K562 (cell line): ENCODE measurements at regions not wholly inside any gene's neighbourhood (a gene's known extent, or its start where the extent isn't known, plus 50 kb on each side); places are given as distances from the start of the nearest gene placed in this dataset.

Source experiments
- CREM ChIP-seq: IDR thresholded peaks from 2 replicates; pipeline ENCODE4 v1.6.1; 2014; ENCODE audit warnings: antibody characterized with exemption, low read depth
- CTCF ChIP-seq, 3 experiments: IDR thresholded peaks in 2 of 3; conservative IDR thresholded peaks in 1 of 3; 2 replicates each; pipeline ENCODE4 v1.5.1; 2011 to 2012; ENCODE audit warnings: low read length in 3 of 3, mild to moderate bottlenecking in 3 of 3, control low read depth in 2 of 3, improper control_type of control experiment in 1 of 3, inconsistent platforms in 1 of 3, low read depth in 1 of 3, mixed read lengths in 1 of 3, moderate library complexity in 1 of 3; ENCODE audit not compliant: insufficient read depth in 2 of 3
- ETV6 ChIP-seq, 3 experiments: fragments of 150-350 bp in 1 of 3; sonication (generic) in 1 of 3; formaldehyde crosslinking in 1 of 3; IDR thresholded peaks; 2 replicates each; pipeline versions ENCODE4 v1.6.1 to v1.8.0; 2014 to 2022; ENCODE audit warnings: borderline replicate concordance in 2 of 3, low read depth in 2 of 3, antibody characterized with exemption in 1 of 3, low read length in 1 of 3, mild to moderate bottlenecking in 1 of 3, missing genetic modification reagents in 1 of 3
- EZH2 ChIP-seq: IDR thresholded peaks from 2 replicates; pipeline ENCODE4 v1.6.1; 2012; ENCODE audit warnings: low read depth, mild to moderate bottlenecking, inconsistent platforms, low read length, borderline replicate concordance
- GMEB1 ChIP-seq: fragments of 250-450 bp; sonication (Bioruptor Pico); IDR thresholded peaks from 2 replicates; pipeline ENCODE4 v1.4.0; 2020; ENCODE audit warnings: mild to moderate bottlenecking
- HEY1 ChIP-seq: fragments of 250-450 bp; sonication (Bioruptor Pico); IDR thresholded peaks from 2 replicates; pipeline ENCODE4 v1.5.0; 2020; ENCODE audit warnings: mild to moderate bottlenecking, moderate library complexity, borderline replicate concordance
- POLR2A ChIP-seq: fragments of 450-650 bp; conservative IDR thresholded peaks from 2 replicates; pipeline ENCODE4 v1.6.1; 2016
- REST ChIP-seq, 2 experiments: fragments of 450-650 bp; formaldehyde crosslinking in 1 of 2; IDR thresholded peaks; 2 replicates each; pipeline versions ENCODE4 v1.4.0 to v1.6.1; 2014 to 2020; ENCODE audit warnings: mild to moderate bottlenecking in 2 of 2, borderline replicate concordance in 1 of 2, low read depth in 1 of 2
- SRF ChIP-seq, 2 experiments: fragments of 250-450, 450-650 bp in 1 of 2; sonication (Bioruptor Pico) in 1 of 2; sonication (generic) in 1 of 2; formaldehyde crosslinking; IDR thresholded peaks; 2 replicates each; pipeline versions ENCODE4 v1.5.0 to v1.5.1; 2020 to 2022; ENCODE audit warnings: mild to moderate bottlenecking in 1 of 2, missing genetic modification reagents in 1 of 2
- ZC3H4 ChIP-seq: sonication (generic); formaldehyde crosslinking; IDR thresholded peaks from 2 replicates; pipeline ENCODE4 v1.9.0; 2021; ENCODE audit warnings: missing genetic modification reagents, borderline replicate concordance

GRCh38 chr4:125714845-125715244, 400.1 kb downstream of the FAT4 start:
- TF ChIP-seq CTCF (IDR thresholded peaks at IDR 0.05 in 2 of 3, conservative IDR thresholded peaks at IDR 0.05 in 1 of 3; ENCODE audit: insufficient read depth in 2 of 3, low read depth in 1 of 3, low read length in 3 of 3), result no peak
- no peak for TF ChIP-seq EZH2
- TF ChIP-seq GMEB1, result no peak
- no peak for TF ChIP-seq REST (IDR thresholded peaks at IDR 0.05; ENCODE audit: borderline replicate concordance)
- TF ChIP-seq REST (CRISPR knock-in tag; IDR thresholded peaks at IDR 0.05; ENCODE audit: low read depth), result no peak
- TF ChIP-seq ETV6 (IDR thresholded peaks at IDR 0.05; ENCODE audit: borderline replicate concordance in 1 of 2, low read depth in 2 of 2, low read length in 1 of 2), result no peak
- TF ChIP-seq ETV6 (CRISPR knock-in tag; IDR thresholded peaks at IDR 0.05; ENCODE audit: borderline replicate concordance), result no peak
- no peak for TF ChIP-seq CREM
- no peak for TF ChIP-seq ZC3H4 (CRISPR knock-in tag)
- no peak for TF ChIP-seq POLR2A
- TF ChIP-seq SRF (CRISPR knock-in tag; IDR thresholded peaks at IDR 0.05), result no peak
- TF ChIP-seq HEY1, result no peak
